HCT116 (cell line): ENCODE measurements at regions not wholly inside any gene's neighbourhood (a gene's known extent, or its start where the extent isn't known, plus 50 kb on each side); places are given as distances from the start of the nearest gene placed in this dataset.

Experiments
- ATAC-seq: fragments of 200-7000 bp; cut with Tn5 transposase; 2 replicates; pipeline ENCODE4 v1.9.1; 2020; ENCODE audit warnings: mild to moderate bottlenecking, moderate library complexity
- BruUV-seq: library from RNA; stranded (reverse); fragments of 400-500 nt; replicated peaks from 2 replicates; lab custom pipeline; 2021; lab: Mats Ljungman, UMichigan
- CTCF ChIA-PET: fragments of 300-600 bp; sonication (Branson Sonifier 250); formaldehyde crosslinking; loops from one replicate; lab custom pipeline; 2021; ENCODE audit warnings: antibody characterized with exemption; lab: Charles Lee
- POLR2A ChIA-PET: fragments of 300-600, 350-600 bp; sonication (Branson Sonifier 250); formaldehyde crosslinking; loops from one replicate; lab custom pipeline; 2021; ENCODE audit warnings: antibody characterized with exemption; lab: Charles Lee
- RAD21 ChIA-PET, 2 experiments: fragments of 300-600 bp; sonication (Branson Sonifier 250); formaldehyde crosslinking; loops; one replicate each; lab custom pipeline; 2023; ENCODE audit warnings: low total read pairs in 2 of 2; ENCODE audit not compliant: uncharacterized antibody in 2 of 2, unreplicated experiment in 2 of 2, low non-redundant PET in 1 of 2; lab: Charles Lee
- DNase-seq: peaks from one replicate; pipeline ENCODE4 v3.0.0-alpha.2; 2010; ENCODE audit warnings: low read depth, low spot score
- H2AFZ ChIP-seq: fragments of 200-600 bp; shearing (Covaris generic), sonication (generic); 2 replicates; pipeline ENCODE4 v1.6.1; 2017; ENCODE audit warnings: low read depth, mixed run types, mixed read lengths, antibody characterized with exemption, low read length; ENCODE audit not compliant: poor library complexity, severe bottlenecking
- H3K27ac ChIP-seq: 2 replicates; pipeline ENCODE4 v1.5.1; 2012; ENCODE audit warnings: low read depth, low read length
- H3K27me3 ChIP-seq: fragments of 200-600 bp; sonication (generic); 2 replicates; pipeline ENCODE4 v1.6.1; 2016; ENCODE audit warnings: mixed run types, low read length, mixed read lengths; ENCODE audit not compliant: insufficient read depth
- H3K36me3 ChIP-seq, 2 experiments: fragments of 200-500 bp in 1 of 2; fragments of 200-600 bp in 1 of 2; sonication (Bioruptor generic) in 1 of 2; sonication (generic) in 1 of 2; 2 replicates each; pipeline versions ENCODE4 v1.5.1 to v1.6.1; 2014 to 2016; ENCODE audit warnings: low read length in 2 of 2, inconsistent platforms in 1 of 2, mixed read lengths in 1 of 2, mixed run types in 1 of 2; ENCODE audit not compliant: insufficient read depth in 2 of 2, control insufficient read depth in 1 of 2
- H3K4me1 ChIP-seq, 2 experiments: fragments of 200-600 bp in 1 of 2; sonication (generic) in 1 of 2; 2 replicates each; pipeline versions ENCODE4 v1.5.1 to v1.6.1; 2012 to 2017; ENCODE audit warnings: low read length in 2 of 2, inconsistent platforms in 1 of 2, mild to moderate bottlenecking in 1 of 2, mixed read lengths in 1 of 2, mixed run types in 1 of 2, moderate library complexity in 1 of 2; ENCODE audit not compliant: insufficient read depth in 2 of 2, control insufficient read depth in 1 of 2
- H3K4me2 ChIP-seq: fragments of 200-600 bp; sonication (generic); 2 replicates; pipeline ENCODE4 v1.6.1; 2017; ENCODE audit warnings: mixed run types, low read length, mixed read lengths
- H3K4me3 ChIP-seq, 2 experiments: fragments of 200-600 bp in 1 of 2; sonication (generic) in 1 of 2; replicated peaks in 1 of 2; 2 replicates each; pipeline ENCODE4 v1.5.1; 2011 to 2016; ENCODE audit warnings: low read length in 2 of 2, control low read depth in 1 of 2, low read depth in 1 of 2, mild to moderate bottlenecking in 1 of 2, mixed read lengths in 1 of 2, mixed run types in 1 of 2
- H3K79me2 ChIP-seq: fragments of 200-600 bp; sonication (generic); 2 replicates; pipeline ENCODE4 v1.6.1; 2017; ENCODE audit warnings: mild to moderate bottlenecking, mixed run types, low read length, moderate library complexity, mixed read lengths; ENCODE audit not compliant: insufficient read depth
- H3K9ac ChIP-seq: fragments of 200-600 bp; sonication (generic); 2 replicates; pipeline ENCODE4 v1.6.1; 2016; ENCODE audit warnings: low read length, mixed read lengths
- H3K9me2 ChIP-seq: fragments of 200-600 bp; sonication (generic), shearing (Covaris generic); 2 replicates; pipeline ENCODE4 v1.6.1; 2017; ENCODE audit warnings: mixed run types, mild to moderate bottlenecking, moderate library complexity; ENCODE audit not compliant: insufficient read depth
- H3K9me3 ChIP-seq, 2 experiments: fragments of 200-500 bp in 1 of 2; fragments of 200-600 bp in 1 of 2; sonication (Bioruptor generic) in 1 of 2; sonication (generic) in 1 of 2; 2 replicates each; pipeline ENCODE4 v1.6.1; 2014 to 2017; ENCODE audit warnings: low read length in 2 of 2, mixed read lengths in 2 of 2, inconsistent platforms in 1 of 2, low read depth in 1 of 2, mild to moderate bottlenecking in 1 of 2, mixed run types in 1 of 2, moderate library complexity in 1 of 2; ENCODE audit not compliant: control insufficient read depth in 1 of 2, insufficient read depth in 1 of 2
- H4K20me1 ChIP-seq: fragments of 200-600 bp; sonication (generic), shearing (Covaris generic); 2 replicates; pipeline ENCODE4 v1.6.1; 2017; ENCODE audit warnings: mixed run types, mild to moderate bottlenecking, moderate library complexity; ENCODE audit not compliant: insufficient read depth
- ELF1 ChIP-seq: IDR thresholded peaks from 2 replicates; pipeline ENCODE4 v1.6.1; 2012; ENCODE audit warnings: low read depth, borderline replicate concordance
- JUND ChIP-seq: IDR thresholded peaks from 2 replicates; pipeline ENCODE4 v1.6.1; 2012
- POLR2A ChIP-seq: IDR thresholded peaks from 2 replicates; pipeline ENCODE4 v1.7.0; 2011; ENCODE audit warnings: borderline replicate concordance; ENCODE audit not compliant: insufficient read depth, insufficient read length; ENCODE audit errors: extremely low read depth
- POLR2AphosphoS5 ChIP-seq: IDR thresholded peaks from 2 replicates; pipeline ENCODE4 v1.6.1; 2011; ENCODE audit warnings: mild to moderate bottlenecking, low read depth, low read length, moderate library complexity
- RAD21 ChIP-seq: IDR thresholded peaks from 2 replicates; pipeline ENCODE4 v1.6.1; 2012; ENCODE audit warnings: low read depth, mild to moderate bottlenecking
- SP1 ChIP-seq: IDR thresholded peaks from 2 replicates; pipeline ENCODE4 v1.6.1; 2012; ENCODE audit warnings: low read depth
- TCF7L2 ChIP-seq: IDR thresholded peaks from 2 replicates; pipeline ENCODE4 v1.7.0; 2011; ENCODE audit warnings: borderline replicate concordance, inconsistent platforms; ENCODE audit not compliant: insufficient read depth, insufficient read length; ENCODE audit errors: extremely low read depth
- YY1 ChIP-seq: IDR thresholded peaks from 2 replicates; pipeline ENCODE4 v1.6.1; 2011; ENCODE audit warnings: low read length, low read depth, moderate library complexity, mild to moderate bottlenecking; ENCODE audit not compliant: insufficient replicate concordance; ENCODE audit errors: extremely low read depth
- ZNF274 ChIP-seq: fragments of 200-500 bp; sonication (Bioruptor generic); IDR thresholded peaks from 2 replicates; pipeline ENCODE4 v1.6.1; 2014; ENCODE audit warnings: mild to moderate bottlenecking, low read depth, low read length, inconsistent platforms
- intact Hi-C: fragments of 100-400 bp; cut with micrococcal nuclease; formaldehyde crosslinking; loops from 2 replicates; pipeline ENCODE4 v1.10.0; 2022
- TF ChIP-seq, protein P1 (sequence below), 3 experiments: fragments of 200-600 bp in 1 of 3; sonication (generic) in 1 of 3; IDR thresholded peaks in 2 of 3; conservative IDR thresholded peaks in 1 of 3; 2 replicates each; pipeline ENCODE4 v1.5.1; 2012 to 2017; ENCODE audit warnings: low read depth in 2 of 3, low read length in 2 of 3, antibody characterized with exemption in 1 of 3, borderline replicate concordance in 1 of 3, control low read depth in 1 of 3, mild to moderate bottlenecking in 1 of 3, mixed read lengths in 1 of 3, mixed run types in 1 of 3, moderate library complexity in 1 of 3; ENCODE audit not compliant: insufficient read depth in 1 of 3
- TF ChIP-seq, protein P2 (sequence below): IDR thresholded peaks from 2 replicates; pipeline ENCODE4 v1.6.1; 2012; ENCODE audit warnings: low read depth
- TF ChIP-seq, protein P3 (sequence below): IDR thresholded peaks from 2 replicates; pipeline ENCODE4 v1.6.1; 2012

DNA sequence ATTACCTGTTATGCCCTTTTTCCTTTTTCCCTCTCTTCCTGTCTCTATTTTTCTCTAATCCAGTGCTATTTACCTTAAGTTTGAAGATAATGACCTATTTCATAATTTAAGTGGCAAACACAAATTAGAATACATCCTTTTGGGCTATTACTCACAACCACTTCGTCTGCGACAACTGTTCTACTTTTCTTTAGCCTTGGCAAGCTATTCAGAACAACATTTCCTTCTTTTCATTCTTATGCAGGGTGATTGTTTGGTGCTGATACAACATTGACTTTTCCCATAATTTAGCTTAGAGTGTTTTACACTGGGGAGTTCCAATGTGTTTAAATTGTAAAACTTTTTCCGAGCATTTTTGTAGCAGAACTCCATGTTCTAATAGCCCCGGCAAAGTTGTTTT lies 86.6 kb upstream of the S1PR1 start:
- Histone ChIP-seq H4K20me1 (no peaks in the 10 kb centered on the region), H3K9me3 (no peaks in the 10 kb centered on the region), H3K36me3 (no peaks in the 10 kb centered on the region), H2AFZ (peak overlapping the region; percentile 14), H3K9me2 (no peaks in the 10 kb centered on the region), H3K27me3 (no peaks in the 10 kb centered on the region), H3K79me2 (no peaks in the 10 kb centered on the region), H3K9ac (no peak overlapping the region), H3K4me3 (no peak overlapping the region), H3K4me2 (no peak overlapping the region), H3K27ac (no peak overlapping the region), H3K4me1 (peaks cover 0 to 5% of the 10 kb centered on the region in 2 experiments; a peak in 1 of 4 replicates)
- no peak for TF ChIP-seq TCF7L2
- no peak for TF ChIP-seq SP1
- RAD21 ChIA-PET: no interaction called here
- POLR2A ChIA-PET: no interaction called here
- BruUV-seq: no TSS peak
- DNase-seq: no peak
- no peak for ATAC-seq
- CTCF ChIA-PET: no interaction called here
- intact Hi-C loops: no loop called here

DNA sequence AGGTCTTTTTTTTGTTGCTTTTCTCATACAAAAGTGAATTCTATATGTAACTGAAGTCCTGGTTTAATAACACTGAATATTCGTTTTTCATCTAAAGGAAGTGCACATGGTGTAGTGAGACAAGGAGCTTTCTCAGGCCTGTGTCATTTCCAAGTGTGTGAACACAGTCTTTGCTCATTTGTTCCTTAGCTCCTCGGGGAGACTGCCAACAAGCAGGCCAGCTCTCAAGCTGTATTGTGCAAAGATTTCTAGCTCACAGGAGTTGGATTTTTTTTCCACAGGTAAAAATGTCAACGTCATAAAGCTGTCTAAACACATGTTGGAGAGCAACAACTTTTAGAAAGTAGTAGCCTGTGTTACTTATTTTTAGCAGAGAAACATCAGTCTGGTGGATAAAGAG lies 87.8 kb upstream of the S1PR1 start:
- Histone ChIP-seq H3K9ac (no peak overlapping the region), H3K36me3 (no peaks in the 10 kb centered on the region), H3K4me2 (no peak overlapping the region), H3K4me1 (peaks cover 0 to 5% of the 10 kb centered on the region in 2 experiments; a peak in 1 of 4 replicates), H3K9me2 (no peaks in the 10 kb centered on the region), H3K79me2 (no peaks in the 10 kb centered on the region), H3K9me3 (no peaks in the 10 kb centered on the region), H2AFZ (no peak overlapping the region), H3K27ac (no peak overlapping the region), H3K27me3 (no peaks in the 10 kb centered on the region), H4K20me1 (no peaks in the 10 kb centered on the region), H3K4me3 (no peak overlapping the region)
- no TSS peak for BruUV-seq
- ATAC-seq (no peak), DNase-seq (no peak)
- POLR2A ChIA-PET: no interaction called here
- CTCF ChIA-PET: no interaction called here
- intact Hi-C loops: no loop called here
- RAD21 ChIA-PET: no interaction called here
- TF ChIP-seq TCF7L2 (no peak), ZNF274 (no peak), ELF1 (no peak), SP1 (no peak), POLR2A (no peak), YY1 (no peak), POLR2AphosphoS5 (no peak), JUND (no peak), RAD21 (no peak)
- TF ChIP-seq, protein P1, sequence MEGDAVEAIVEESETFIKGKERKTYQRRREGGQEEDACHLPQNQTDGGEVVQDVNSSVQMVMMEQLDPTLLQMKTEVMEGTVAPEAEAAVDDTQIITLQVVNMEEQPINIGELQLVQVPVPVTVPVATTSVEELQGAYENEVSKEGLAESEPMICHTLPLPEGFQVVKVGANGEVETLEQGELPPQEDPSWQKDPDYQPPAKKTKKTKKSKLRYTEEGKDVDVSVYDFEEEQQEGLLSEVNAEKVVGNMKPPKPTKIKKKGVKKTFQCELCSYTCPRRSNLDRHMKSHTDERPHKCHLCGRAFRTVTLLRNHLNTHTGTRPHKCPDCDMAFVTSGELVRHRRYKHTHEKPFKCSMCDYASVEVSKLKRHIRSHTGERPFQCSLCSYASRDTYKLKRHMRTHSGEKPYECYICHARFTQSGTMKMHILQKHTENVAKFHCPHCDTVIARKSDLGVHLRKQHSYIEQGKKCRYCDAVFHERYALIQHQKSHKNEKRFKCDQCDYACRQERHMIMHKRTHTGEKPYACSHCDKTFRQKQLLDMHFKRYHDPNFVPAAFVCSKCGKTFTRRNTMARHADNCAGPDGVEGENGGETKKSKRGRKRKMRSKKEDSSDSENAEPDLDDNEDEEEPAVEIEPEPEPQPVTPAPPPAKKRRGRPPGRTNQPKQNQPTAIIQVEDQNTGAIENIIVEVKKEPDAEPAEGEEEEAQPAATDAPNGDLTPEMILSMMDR (IDR thresholded peaks at IDR 0.05 in 2 of 3, conservative IDR thresholded peaks at IDR 0.05 in 1 of 3; ENCODE audit: borderline replicate concordance in 1 of 3, insufficient read depth in 1 of 3, low read depth in 2 of 3, low read length in 2 of 3): no peak
- TF ChIP-seq, protein P2, sequence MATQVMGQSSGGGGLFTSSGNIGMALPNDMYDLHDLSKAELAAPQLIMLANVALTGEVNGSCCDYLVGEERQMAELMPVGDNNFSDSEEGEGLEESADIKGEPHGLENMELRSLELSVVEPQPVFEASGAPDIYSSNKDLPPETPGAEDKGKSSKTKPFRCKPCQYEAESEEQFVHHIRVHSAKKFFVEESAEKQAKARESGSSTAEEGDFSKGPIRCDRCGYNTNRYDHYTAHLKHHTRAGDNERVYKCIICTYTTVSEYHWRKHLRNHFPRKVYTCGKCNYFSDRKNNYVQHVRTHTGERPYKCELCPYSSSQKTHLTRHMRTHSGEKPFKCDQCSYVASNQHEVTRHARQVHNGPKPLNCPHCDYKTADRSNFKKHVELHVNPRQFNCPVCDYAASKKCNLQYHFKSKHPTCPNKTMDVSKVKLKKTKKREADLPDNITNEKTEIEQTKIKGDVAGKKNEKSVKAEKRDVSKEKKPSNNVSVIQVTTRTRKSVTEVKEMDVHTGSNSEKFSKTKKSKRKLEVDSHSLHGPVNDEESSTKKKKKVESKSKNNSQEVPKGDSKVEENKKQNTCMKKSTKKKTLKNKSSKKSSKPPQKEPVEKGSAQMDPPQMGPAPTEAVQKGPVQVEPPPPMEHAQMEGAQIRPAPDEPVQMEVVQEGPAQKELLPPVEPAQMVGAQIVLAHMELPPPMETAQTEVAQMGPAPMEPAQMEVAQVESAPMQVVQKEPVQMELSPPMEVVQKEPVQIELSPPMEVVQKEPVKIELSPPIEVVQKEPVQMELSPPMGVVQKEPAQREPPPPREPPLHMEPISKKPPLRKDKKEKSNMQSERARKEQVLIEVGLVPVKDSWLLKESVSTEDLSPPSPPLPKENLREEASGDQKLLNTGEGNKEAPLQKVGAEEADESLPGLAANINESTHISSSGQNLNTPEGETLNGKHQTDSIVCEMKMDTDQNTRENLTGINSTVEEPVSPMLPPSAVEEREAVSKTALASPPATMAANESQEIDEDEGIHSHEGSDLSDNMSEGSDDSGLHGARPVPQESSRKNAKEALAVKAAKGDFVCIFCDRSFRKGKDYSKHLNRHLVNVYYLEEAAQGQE: no peak
- TF ChIP-seq, protein P3, sequence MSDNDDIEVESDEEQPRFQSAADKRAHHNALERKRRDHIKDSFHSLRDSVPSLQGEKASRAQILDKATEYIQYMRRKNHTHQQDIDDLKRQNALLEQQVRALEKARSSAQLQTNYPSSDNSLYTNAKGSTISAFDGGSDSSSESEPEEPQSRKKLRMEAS: no peak
